Activated CD4-positive, alpha-beta memory T cell treated with anti-CD3 and anti-CD28 coated beads for 36 hours (primary cell): ENCODE measurements at regions not wholly inside any gene's neighbourhood (a gene's known extent, or its start where the extent isn't known, plus 50 kb on each side); places are given as distances from the start of the nearest gene placed in this dataset.

Source experiments
- CTCF ChIA-PET: fragments of 350-600 bp; sonication (Branson Sonifier 250); formaldehyde crosslinking; loops from one replicate; lab custom pipeline; 2021; ENCODE audit warnings: antibody characterized with exemption, inconsistent platforms; lab: Charles Lee
- POLR2A ChIA-PET: fragments of 350-600 bp; sonication (Branson Sonifier 250); formaldehyde crosslinking; loops from one replicate; lab custom pipeline; 2021; ENCODE audit warnings: antibody characterized with exemption; lab: Charles Lee
- DNase-seq: peaks from one replicate; pipeline ENCODE4 v3.0.0-alpha.2; 2020
- H3K27ac Mint-ChIP-seq: one replicate; pipeline ENCODE4 v1.8.0; 2021; ENCODE audit warnings: mixed read lengths
- H3K27me3 Mint-ChIP-seq: one replicate; pipeline ENCODE4 v1.8.0; 2021; ENCODE audit warnings: mixed read lengths
- H3K36me3 Mint-ChIP-seq: one replicate; pipeline ENCODE4 v1.8.0; 2021; ENCODE audit warnings: mixed read lengths
- H3K4me1 Mint-ChIP-seq: one replicate; pipeline ENCODE4 v1.8.0; 2021; ENCODE audit warnings: low read depth, mixed read lengths
- H3K4me3 Mint-ChIP-seq: one replicate; pipeline ENCODE4 v1.8.0; 2021; ENCODE audit warnings: mild to moderate bottlenecking, mixed read lengths
- H3K9me3 Mint-ChIP-seq: one replicate; pipeline ENCODE4 v1.8.0; 2021; ENCODE audit warnings: mixed read lengths
- intact Hi-C: fragments of 100-400 bp; cut with micrococcal nuclease; formaldehyde crosslinking; loops from one replicate; pipeline ENCODE4 v1.15.1; 2023

DNA sequence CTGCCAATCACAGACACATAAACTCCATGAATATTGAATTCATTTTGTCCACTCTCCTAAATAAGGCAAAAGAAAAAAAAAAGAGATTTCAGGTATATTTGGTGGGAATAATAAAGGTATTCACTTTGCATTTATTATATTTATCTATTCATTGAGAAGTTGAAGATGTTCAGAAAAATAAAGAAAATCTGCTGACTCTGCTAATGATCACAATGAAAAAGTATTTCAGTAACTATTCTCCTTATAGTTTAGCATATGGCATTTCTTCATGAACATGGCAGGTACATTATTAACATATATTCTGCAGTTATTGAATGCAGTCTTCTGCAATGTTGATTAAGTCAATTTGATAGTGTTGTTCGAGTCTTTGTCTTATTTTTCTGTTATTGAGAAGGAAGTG, 202.5 kb upstream of the ANKRD50 start:
- DNase-seq = no peak
- H3K36me3 Mint-ChIP-seq = no peaks in the 10 kb centered on the region
- H3K4me3 Mint-ChIP-seq = no peak overlapping the region
- ChIA-PET POLR2A (no interaction called here), CTCF (no interaction called here)
- intact Hi-C loops = no loop called here
- H3K4me1 Mint-ChIP-seq = no peaks in the 10 kb centered on the region
- no peak overlapping the region for H3K27ac Mint-ChIP-seq
- no peaks in the 10 kb centered on the region for H3K27me3 Mint-ChIP-seq
- peaks cover 28% of the 10 kb centered on the region for H3K9me3 Mint-ChIP-seq

DNA sequence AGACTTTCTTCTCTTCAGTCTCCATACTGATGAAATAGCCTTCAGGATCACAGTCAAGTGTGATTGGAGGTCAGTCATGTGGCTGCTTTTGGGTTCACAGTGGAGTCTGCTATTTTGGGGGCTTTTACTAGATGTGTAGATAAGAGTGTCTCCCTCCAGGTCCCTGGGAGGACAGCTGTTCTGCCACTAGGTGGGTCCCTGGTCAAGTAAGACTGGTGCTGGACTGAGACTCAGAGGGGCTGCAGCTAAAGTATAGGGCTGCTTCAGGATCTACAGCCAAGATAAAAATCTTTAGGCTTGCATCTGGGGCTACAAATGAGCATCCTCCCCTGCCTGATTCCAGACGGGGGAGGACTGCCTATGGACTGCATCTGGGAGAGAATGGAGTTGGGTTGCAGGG, 200.7 kb upstream of the ANKRD50 start:
- no peak overlapping the region for H3K27ac Mint-ChIP-seq
- no peak overlapping the region for H3K4me3 Mint-ChIP-seq
- H3K4me1 Mint-ChIP-seq = no peaks in the 10 kb centered on the region
- no peaks in the 10 kb centered on the region for H3K27me3 Mint-ChIP-seq
- H3K36me3 Mint-ChIP-seq = no peaks in the 10 kb centered on the region
- CTCF ChIA-PET = no interaction called here
- intact Hi-C loops = no loop called here
- POLR2A ChIA-PET = no interaction called here
- peaks cover 30% of the 10 kb centered on the region for H3K9me3 Mint-ChIP-seq
- DNase-seq = no peak

DNA sequence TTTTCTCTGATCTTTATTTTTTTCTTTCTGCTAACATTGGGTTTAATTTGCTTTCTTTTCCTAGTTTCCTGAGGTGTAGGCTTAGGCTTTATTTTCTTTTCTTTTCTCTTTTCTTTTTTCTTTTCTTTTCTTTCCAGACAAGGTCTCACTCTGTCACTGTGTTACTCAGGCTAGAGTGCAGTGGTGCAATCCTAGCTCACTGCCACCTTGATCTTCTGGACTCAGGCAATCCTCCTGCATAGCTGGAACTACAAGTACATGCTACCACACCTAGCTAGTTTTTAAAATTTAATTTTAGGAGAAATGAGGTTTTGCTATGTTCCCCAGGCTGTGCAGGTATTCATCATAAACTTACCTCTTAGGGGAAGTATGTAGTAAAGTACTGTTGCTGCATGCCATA, 197.8 kb upstream of the ANKRD50 start:
- Mint-ChIP-seq H3K36me3 (no peaks in the 10 kb centered on the region), H3K27me3 (no peaks in the 10 kb centered on the region)
- POLR2A ChIA-PET = no interaction called here

DNA sequence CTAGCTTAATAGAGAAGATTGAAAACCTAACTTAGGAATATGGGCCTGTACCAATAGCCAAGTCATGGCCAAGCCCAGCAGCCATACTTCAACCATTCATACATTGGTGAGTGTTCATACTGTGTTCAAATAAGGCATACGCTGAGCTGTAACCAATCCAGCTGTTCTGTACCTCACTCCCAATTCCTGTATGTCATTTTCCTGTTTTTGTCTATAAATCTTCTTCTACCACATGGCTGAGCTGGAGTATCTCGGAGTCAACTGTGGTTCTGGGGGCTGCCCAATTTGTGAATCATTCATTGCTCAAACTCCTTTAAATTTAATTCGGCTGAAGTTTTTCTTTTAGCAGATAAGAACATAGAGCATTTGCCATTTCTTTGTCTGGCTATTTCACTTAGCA, 195.3 kb upstream of the ANKRD50 start:
- no peak for DNase-seq
- POLR2A ChIA-PET = no interaction called here
- Mint-ChIP-seq H3K27ac (no peak overlapping the region), H3K4me3 (no peak overlapping the region), H3K4me1 (no peaks in the 10 kb centered on the region), H3K36me3 (no peaks in the 10 kb centered on the region), H3K9me3 (peaks cover 14% of the 10 kb centered on the region), H3K27me3 (no peaks in the 10 kb centered on the region)
- CTCF ChIA-PET = no interaction called here
- intact Hi-C loops = no loop called here

More for the DNA sequence above, 197.8 kb upstream of the ANKRD50 start:
- intact Hi-C loops = no loop called here
- CTCF ChIA-PET = no interaction called here
- Mint-ChIP-seq H3K4me3 (no peak overlapping the region), H3K9me3 (peaks cover 27% of the 10 kb centered on the region), H3K27ac (no peak overlapping the region), H3K4me1 (no peaks in the 10 kb centered on the region)
- no peak for DNase-seq

DNA sequence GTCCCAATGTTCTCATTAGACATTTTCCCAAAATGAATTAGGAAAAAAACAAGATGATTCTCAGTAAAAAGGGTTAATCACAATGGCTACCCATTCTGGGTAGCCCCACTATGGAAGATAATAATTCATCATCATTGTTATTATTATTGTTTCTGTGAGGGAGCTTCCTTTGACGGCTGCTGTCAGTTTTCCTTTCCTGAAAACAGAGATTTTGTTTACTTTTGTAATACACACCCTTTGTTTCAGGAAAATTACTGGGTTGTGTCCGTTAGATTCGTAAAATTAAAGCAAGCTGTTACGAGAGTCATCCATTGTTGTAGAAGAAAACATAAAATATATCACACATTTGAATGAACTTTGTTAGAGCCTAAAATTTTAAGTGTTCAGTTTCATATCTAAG, 192.9 kb upstream of the ANKRD50 start:
- H3K4me3 Mint-ChIP-seq = no peak overlapping the region
- ChIA-PET POLR2A (no interaction called here), CTCF (no interaction called here)
- H3K36me3 Mint-ChIP-seq = no peaks in the 10 kb centered on the region
- intact Hi-C loops = no loop called here
- H3K4me1 Mint-ChIP-seq = no peaks in the 10 kb centered on the region
- H3K27me3 Mint-ChIP-seq = no peaks in the 10 kb centered on the region
- peaks cover 2% of the 10 kb centered on the region for H3K9me3 Mint-ChIP-seq
- no peak for DNase-seq
- no peak overlapping the region for H3K27ac Mint-ChIP-seq

DNA sequence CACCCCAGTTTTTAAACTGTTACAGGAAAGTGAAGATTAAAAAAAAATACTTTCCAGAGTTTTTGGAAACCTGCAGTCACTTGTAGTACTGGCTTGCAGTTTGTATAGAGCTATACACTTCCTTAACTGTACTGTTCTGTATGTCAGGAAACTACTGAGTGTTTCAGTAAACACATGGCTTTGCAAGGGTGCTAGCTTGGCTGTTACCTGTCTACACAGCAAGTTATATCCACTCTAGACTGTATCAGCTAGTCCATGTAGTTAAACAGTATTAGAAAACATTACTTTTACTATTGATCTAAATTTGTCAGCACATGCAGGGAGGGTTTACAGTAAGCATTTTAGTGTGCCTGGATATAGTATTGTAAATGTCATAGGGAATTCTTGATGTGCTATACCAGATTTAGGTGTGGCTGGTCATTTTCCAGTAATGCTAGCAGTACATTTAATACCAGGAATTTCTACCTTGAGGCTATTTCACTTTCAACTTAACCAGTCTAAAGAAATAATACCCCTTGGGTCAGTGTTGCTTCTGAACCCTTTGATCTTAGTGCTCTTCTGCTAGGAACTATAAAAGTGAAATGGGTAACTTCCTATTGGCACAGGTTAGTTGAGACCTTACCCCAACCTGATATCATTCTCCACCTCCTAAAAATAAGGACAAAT, 192.3 kb upstream of the ANKRD50 start:
- Mint-ChIP-seq H3K27ac (no peak overlapping the region), H3K4me3 (no peak overlapping the region), H3K27me3 (no peaks in the 10 kb centered on the region), H3K36me3 (no peaks in the 10 kb centered on the region), H3K4me1 (no peaks in the 10 kb centered on the region), H3K9me3 (peaks cover under 1% of the 10 kb centered on the region)
- ChIA-PET CTCF (no interaction called here), POLR2A (no interaction called here)
- intact Hi-C loops = no loop called here
- DNase-seq = no peak

DNA sequence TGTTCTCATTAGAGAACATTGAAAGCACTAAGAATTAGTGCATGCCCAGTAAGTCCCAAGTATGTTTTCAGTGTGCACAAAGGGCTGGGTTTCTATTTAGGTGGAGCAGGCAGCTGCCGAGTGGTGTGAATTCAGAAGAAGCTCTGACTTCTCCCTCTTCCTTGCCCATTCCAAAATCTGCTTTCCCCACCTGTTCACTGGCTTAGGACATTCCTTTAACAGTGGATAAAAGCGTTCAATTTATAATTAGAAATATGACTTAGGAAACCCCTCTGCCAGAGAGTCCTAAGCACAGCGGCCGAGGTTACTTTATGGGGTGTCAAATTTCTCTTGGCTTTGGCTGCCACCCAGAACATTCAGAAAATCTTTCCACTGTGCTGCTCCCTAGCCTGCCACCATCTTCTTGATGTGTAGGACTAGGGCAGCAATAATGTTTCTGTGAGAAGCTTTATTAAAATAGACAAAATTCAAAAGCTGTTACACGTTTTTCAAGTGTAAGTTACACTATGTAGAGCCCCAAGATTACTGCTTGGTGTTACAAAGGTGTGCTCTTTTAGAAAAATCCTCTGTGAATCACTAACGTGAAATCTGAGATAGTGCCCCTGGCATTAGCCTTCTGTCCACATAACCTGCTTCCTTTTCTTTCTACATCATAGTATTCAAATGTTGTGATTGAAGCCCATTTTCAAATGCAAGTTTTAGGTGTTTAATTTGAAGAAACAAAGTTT, 191.6 kb upstream of the ANKRD50 start:
- no peaks in the 10 kb centered on the region for H3K27me3 Mint-ChIP-seq
- intact Hi-C loops = no loop called here
- no peak overlapping the region for H3K4me3 Mint-ChIP-seq
- no peak overlapping the region for H3K27ac Mint-ChIP-seq
- no peaks in the 10 kb centered on the region for H3K9me3 Mint-ChIP-seq
- ChIA-PET CTCF (no interaction called here), POLR2A (no interaction called here)
- DNase-seq = no peak
- H3K36me3 Mint-ChIP-seq = no peaks in the 10 kb centered on the region
- H3K4me1 Mint-ChIP-seq = no peaks in the 10 kb centered on the region

DNA sequence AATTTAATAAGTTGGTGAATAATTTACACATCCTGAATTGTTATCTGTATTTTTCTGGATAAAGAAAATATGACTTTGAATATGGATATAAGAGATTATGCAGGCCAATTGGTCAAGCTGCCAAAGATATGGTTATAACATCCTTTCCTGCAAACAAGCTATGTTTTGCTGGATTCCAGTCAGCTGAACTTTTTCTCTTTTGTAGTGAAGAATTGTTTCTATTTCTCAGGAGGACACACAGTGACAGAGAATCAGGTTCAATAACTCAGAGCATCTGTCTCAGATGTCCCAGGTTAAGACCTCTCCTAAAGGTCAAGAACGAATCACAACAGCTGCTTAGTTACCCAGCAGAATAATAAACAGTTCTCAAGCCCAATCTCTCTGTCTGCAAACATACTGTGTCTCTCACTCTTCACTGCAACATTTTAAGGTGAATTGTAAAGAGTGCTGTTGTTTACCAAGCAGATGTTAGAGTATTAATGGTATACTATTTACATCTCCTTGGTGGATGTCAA, 189.5 kb upstream of the ANKRD50 start:
- ChIA-PET CTCF (no interaction called here), POLR2A (no interaction called here)
- Mint-ChIP-seq H3K27ac (no peak overlapping the region), H3K36me3 (no peaks in the 10 kb centered on the region), H3K9me3 (no peaks in the 10 kb centered on the region), H3K4me1 (no peaks in the 10 kb centered on the region), H3K4me3 (no peak overlapping the region), H3K27me3 (no peaks in the 10 kb centered on the region)
- intact Hi-C loops = no loop called here
- DNase-seq = no peak

DNA sequence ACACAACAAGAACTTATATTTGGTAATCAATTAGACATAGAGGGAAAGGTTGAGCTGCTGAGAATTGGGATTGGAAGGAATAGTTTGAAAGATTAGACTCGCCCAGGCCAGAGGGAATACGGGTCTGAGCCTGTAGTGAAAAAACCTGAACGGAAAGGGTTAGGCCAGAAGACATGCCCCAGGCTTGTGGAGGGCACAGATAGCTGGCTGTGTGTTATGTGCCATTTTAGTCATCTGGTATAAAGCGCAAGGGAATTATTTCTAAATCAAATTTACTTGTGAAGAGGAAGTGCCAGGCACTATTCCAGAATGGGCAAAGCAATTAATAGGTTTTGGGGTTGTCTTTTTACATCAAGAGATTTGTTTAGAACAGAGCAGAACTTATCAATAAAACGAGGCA, 187.5 kb upstream of the ANKRD50 start:
- Mint-ChIP-seq H3K27ac (no peak overlapping the region), H3K36me3 (no peaks in the 10 kb centered on the region), H3K4me3 (no peak overlapping the region), H3K9me3 (no peaks in the 10 kb centered on the region), H3K4me1 (no peaks in the 10 kb centered on the region), H3K27me3 (no peaks in the 10 kb centered on the region)
- POLR2A ChIA-PET = no interaction called here
- no peak for DNase-seq
- intact Hi-C loops = no loop called here
- CTCF ChIA-PET = no interaction called here

DNA sequence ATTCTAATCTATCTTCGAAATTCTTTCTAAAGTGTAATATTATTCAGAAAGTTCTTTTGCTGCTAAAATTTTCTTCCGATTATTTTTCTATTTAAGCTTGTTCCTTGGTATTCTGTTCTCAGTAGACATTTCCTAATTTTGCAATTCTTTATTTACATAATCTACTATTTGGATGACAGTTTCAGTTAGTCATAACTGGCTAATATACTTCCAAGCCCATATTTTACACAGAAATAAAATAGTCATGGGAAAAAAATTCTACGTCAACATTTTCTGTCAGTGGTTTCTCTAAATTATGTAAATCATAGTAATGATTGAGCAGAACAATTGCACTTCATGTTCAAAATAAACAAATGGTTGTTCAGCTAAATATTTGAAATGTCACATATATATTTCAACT, 178.0 kb upstream of the ANKRD50 start:
- ChIA-PET CTCF (no interaction called here), POLR2A (no interaction called here)
- Mint-ChIP-seq H3K9me3 (peaks cover 2% of the 10 kb centered on the region), H3K4me1 (no peaks in the 10 kb centered on the region), H3K27me3 (no peaks in the 10 kb centered on the region), H3K27ac (no peak overlapping the region), H3K4me3 (no peak overlapping the region), H3K36me3 (no peaks in the 10 kb centered on the region)
- intact Hi-C loops = no loop called here
- DNase-seq = no peak

DNA sequence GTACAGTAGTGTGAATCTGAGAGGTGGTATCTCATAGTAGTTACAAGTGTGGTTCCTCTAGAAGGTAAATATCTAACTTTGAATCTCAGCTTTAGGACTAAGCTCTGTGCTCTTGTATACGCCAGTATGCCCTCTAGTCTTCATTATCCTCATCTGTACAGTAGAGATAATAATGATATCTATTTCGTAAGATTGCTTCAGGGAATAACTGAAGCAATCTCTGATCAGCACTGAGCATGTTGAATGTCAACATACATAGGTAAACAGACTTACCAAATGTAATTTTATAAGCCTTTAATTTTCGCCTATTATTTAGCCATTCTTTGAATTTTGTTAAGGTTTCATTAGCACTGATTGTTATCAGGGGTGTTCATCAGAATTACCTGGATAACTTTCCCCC, 175.2 kb upstream of the ANKRD50 start:
- CTCF ChIA-PET = no interaction called here
- POLR2A ChIA-PET = no interaction called here
- H3K4me1 Mint-ChIP-seq = no peaks in the 10 kb centered on the region
- intact Hi-C loops = no loop called here
- H3K9me3 Mint-ChIP-seq = peaks cover 2% of the 10 kb centered on the region
- H3K27me3 Mint-ChIP-seq = no peaks in the 10 kb centered on the region
- no peak overlapping the region for H3K27ac Mint-ChIP-seq
- no peak for DNase-seq
- H3K4me3 Mint-ChIP-seq = no peak overlapping the region
- H3K36me3 Mint-ChIP-seq = no peaks in the 10 kb centered on the region

DNA sequence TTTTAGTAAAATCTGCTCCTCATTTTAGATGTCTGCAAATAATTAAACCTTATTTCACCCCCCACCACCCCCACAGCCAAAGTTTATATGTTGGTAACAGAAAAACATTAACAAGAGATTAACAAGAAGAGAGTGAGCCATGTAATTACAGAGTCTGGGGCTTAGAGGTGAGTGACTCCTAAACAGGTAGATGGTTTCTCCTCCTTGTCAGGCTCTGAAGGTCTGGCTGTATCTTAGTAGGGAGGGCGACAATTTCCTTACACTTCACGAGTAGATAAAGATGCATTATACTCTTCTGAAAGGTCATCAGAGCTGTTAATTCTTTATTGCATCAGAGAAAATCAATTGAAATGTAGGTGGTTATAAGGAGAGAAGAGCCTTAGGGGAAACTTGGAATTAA, 171.8 kb upstream of the ANKRD50 start:
- H3K27me3 Mint-ChIP-seq = no peaks in the 10 kb centered on the region
- POLR2A ChIA-PET = no interaction called here
- no peak overlapping the region for H3K4me3 Mint-ChIP-seq
- peaks cover 2% of the 10 kb centered on the region for H3K9me3 Mint-ChIP-seq
- H3K36me3 Mint-ChIP-seq = no peaks in the 10 kb centered on the region
- H3K4me1 Mint-ChIP-seq = no peaks in the 10 kb centered on the region
- CTCF ChIA-PET = no interaction called here
- H3K27ac Mint-ChIP-seq = no peak overlapping the region
- no peak for DNase-seq
- intact Hi-C loops = no loop called here

DNA sequence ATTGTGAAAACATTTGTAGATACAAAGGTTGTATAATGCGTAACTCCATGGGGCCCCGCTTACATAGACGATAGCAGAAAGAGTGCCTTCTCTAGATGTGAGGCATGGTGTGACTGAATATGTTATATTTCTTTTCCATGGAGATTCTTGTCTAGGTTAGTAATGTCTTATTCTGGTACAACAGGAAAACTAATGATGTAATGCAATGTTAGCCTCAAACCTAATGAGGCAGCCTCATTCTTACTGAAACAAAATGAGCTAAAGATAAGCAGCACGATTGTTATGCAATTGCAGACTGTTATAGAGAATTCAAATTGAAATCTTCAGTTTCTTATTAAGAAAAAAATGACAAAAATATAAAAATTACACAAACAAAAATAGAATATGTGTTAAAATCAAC, 171.1 kb upstream of the ANKRD50 start:
- Mint-ChIP-seq H3K4me3 (no peak overlapping the region), H3K36me3 (no peaks in the 10 kb centered on the region), H3K27me3 (no peaks in the 10 kb centered on the region), H3K4me1 (no peaks in the 10 kb centered on the region), H3K9me3 (peaks cover 2% of the 10 kb centered on the region), H3K27ac (no peak overlapping the region)
- no peak for DNase-seq
- ChIA-PET CTCF (no interaction called here), POLR2A (no interaction called here)
- intact Hi-C loops = no loop called here
